ENCODE measurements at regions not wholly inside any gene's neighbourhood (a gene's known extent, or its start where the extent isn't known, plus 50 kb on each side); places are given as distances from the start of the nearest gene placed in this dataset.

DNA sequence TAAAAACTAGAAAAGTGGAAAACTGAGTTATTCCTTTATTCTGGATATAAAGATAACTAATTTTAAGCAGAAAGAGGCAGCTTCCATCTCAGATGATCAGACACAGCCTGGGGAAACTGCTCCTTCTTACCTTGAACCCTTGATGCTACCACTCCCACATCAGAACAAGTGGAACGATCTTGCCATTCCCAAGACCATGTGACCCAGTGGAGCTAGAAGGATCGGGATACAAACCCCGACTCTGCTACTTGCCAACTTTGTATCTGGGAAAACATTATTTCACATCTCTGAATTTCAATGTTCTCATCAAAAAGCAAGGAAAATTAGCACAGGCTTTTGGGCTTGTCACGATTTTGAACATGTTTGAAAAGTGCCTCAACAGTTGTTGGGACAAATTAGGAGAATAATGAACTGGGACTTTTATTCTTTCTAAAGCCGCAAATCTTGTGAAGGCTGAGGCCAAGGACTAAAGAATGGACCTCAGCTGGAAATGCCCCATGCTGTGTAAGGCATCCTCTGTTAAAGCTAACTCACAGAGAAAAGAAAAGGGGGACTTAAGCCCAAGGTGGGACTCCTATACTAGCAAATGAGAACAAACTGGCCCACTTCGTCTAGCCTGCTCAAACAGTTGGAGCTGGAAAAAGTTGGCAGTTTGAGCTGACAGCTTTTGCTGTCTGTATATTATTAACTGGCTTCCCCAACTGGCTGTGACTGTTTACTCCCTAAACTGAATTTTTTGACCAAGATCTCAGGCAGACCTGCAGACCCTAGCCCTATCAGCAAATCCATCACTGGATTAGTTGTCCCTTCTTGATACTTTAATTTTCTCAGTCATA is 552.3 kb downstream of the EFNA5 start:
- H3K9me3 ChIP-seq (ENCODE audit: control insufficient read depth in 4 of 4, low read length in 3 of 4), result no peaks in the 10 kb centered on the region
- H3K4me1 ChIP-seq (ENCODE audit: control insufficient read depth in 4 of 4, insufficient read depth in 4 of 4, low read length in 3 of 4), result no peaks in the 10 kb centered on the region
- 50% methylated on average over 6 of the region's 6 CpGs for WGBS
- H3K9ac ChIP-seq (ENCODE audit: low read depth in 1 of 2, low read length in 2 of 2), result no peak overlapping the region
- DNase-seq (ENCODE audit: low spot score), result no peak
- no peak overlapping the region for H3K27ac ChIP-seq (ENCODE audit: low read depth in 1 of 2, low read length in 2 of 2)
- H3K36me3 ChIP-seq (ENCODE audit: control insufficient read depth in 4 of 4, insufficient read depth in 3 of 4, low read depth in 1 of 4, low read length in 3 of 4), result no peaks in the 10 kb centered on the region
- no peak overlapping the region for H3K4me3 ChIP-seq (ENCODE audit: low read depth in 1 of 3, low read length in 3 of 3)
- TF ChIP-seq FOXA2 (IDR thresholded peaks at IDR 0.05) (no peak), EGR1 (IDR thresholded peaks at IDR 0.05; ENCODE audit: low read depth in 2 of 2) (no peak), RAD21 (IDR thresholded peaks at IDR 0.05) (no peak), NR2F2 (IDR thresholded peaks at IDR 0.05) (no peak), HNF4A (conservative IDR thresholded peaks at IDR 0.05) (no peak), TAF1 (conservative IDR thresholded peaks at IDR 0.05) (no peak), JUND (IDR thresholded peaks at IDR 0.05) (no peak)
- TF ChIP-seq, protein P1, sequence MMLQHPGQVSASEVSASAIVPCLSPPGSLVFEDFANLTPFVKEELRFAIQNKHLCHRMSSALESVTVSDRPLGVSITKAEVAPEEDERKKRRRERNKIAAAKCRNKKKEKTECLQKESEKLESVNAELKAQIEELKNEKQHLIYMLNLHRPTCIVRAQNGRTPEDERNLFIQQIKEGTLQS (IDR thresholded peaks at IDR 0.05), result no peak
- TF ChIP-seq, protein P2, sequence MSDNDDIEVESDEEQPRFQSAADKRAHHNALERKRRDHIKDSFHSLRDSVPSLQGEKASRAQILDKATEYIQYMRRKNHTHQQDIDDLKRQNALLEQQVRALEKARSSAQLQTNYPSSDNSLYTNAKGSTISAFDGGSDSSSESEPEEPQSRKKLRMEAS (IDR thresholded peaks at IDR 0.05), result no peak
- TF ChIP-seq, protein P3, sequence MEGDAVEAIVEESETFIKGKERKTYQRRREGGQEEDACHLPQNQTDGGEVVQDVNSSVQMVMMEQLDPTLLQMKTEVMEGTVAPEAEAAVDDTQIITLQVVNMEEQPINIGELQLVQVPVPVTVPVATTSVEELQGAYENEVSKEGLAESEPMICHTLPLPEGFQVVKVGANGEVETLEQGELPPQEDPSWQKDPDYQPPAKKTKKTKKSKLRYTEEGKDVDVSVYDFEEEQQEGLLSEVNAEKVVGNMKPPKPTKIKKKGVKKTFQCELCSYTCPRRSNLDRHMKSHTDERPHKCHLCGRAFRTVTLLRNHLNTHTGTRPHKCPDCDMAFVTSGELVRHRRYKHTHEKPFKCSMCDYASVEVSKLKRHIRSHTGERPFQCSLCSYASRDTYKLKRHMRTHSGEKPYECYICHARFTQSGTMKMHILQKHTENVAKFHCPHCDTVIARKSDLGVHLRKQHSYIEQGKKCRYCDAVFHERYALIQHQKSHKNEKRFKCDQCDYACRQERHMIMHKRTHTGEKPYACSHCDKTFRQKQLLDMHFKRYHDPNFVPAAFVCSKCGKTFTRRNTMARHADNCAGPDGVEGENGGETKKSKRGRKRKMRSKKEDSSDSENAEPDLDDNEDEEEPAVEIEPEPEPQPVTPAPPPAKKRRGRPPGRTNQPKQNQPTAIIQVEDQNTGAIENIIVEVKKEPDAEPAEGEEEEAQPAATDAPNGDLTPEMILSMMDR (IDR thresholded peaks at IDR 0.05; ENCODE audit: low read depth, low read length, missing input control), result no peak
- TF ChIP-seq, protein P4, sequence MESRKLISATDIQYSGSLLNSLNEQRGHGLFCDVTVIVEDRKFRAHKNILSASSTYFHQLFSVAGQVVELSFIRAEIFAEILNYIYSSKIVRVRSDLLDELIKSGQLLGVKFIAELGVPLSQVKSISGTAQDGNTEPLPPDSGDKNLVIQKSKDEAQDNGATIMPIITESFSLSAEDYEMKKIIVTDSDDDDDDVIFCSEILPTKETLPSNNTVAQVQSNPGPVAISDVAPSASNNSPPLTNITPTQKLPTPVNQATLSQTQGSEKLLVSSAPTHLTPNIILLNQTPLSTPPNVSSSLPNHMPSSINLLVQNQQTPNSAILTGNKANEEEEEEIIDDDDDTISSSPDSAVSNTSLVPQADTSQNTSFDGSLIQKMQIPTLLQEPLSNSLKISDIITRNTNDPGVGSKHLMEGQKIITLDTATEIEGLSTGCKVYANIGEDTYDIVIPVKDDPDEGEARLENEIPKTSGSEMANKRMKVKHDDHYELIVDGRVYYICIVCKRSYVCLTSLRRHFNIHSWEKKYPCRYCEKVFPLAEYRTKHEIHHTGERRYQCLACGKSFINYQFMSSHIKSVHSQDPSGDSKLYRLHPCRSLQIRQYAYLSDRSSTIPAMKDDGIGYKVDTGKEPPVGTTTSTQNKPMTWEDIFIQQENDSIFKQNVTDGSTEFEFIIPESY (IDR thresholded peaks at IDR 0.05), result no peak
- H3K27me3 ChIP-seq (ENCODE audit: control insufficient read depth in 4 of 4, insufficient read depth in 4 of 4, low read length in 3 of 4), result peaks cover 0 to 2% (median 0%) of the 10 kb centered on the region in 4 donors

DNA sequence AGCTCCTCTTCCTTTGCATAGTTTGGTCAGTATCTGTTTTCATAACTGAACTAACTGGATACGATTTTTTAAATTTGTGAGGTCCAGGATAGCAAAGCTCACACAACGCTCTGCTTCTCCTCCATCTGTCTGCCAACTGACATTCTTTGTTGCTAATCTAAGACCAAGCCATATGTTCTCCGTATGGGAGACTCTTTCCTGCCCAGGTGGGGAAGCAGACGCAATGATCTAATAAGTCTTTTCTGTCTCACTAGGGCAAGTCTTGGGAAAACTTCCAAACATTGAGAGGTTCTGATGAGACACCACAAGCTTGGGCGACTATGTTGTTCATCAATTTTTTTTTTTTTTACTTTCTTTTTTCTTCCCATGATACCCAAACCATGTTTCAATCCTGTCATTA is 558.5 kb downstream of the EFNA5 start:
- H3K27ac ChIP-seq (ENCODE audit: low read depth in 1 of 2, low read length in 2 of 2), result no peak overlapping the region
- TF ChIP-seq RAD21 (IDR thresholded peaks at IDR 0.05) (no peak), TAF1 (conservative IDR thresholded peaks at IDR 0.05) (no peak), RXRA (IDR thresholded peaks at IDR 0.05) (no peak), NR2F2 (IDR thresholded peaks at IDR 0.05) (no peak)
- TF ChIP-seq, protein P5, sequence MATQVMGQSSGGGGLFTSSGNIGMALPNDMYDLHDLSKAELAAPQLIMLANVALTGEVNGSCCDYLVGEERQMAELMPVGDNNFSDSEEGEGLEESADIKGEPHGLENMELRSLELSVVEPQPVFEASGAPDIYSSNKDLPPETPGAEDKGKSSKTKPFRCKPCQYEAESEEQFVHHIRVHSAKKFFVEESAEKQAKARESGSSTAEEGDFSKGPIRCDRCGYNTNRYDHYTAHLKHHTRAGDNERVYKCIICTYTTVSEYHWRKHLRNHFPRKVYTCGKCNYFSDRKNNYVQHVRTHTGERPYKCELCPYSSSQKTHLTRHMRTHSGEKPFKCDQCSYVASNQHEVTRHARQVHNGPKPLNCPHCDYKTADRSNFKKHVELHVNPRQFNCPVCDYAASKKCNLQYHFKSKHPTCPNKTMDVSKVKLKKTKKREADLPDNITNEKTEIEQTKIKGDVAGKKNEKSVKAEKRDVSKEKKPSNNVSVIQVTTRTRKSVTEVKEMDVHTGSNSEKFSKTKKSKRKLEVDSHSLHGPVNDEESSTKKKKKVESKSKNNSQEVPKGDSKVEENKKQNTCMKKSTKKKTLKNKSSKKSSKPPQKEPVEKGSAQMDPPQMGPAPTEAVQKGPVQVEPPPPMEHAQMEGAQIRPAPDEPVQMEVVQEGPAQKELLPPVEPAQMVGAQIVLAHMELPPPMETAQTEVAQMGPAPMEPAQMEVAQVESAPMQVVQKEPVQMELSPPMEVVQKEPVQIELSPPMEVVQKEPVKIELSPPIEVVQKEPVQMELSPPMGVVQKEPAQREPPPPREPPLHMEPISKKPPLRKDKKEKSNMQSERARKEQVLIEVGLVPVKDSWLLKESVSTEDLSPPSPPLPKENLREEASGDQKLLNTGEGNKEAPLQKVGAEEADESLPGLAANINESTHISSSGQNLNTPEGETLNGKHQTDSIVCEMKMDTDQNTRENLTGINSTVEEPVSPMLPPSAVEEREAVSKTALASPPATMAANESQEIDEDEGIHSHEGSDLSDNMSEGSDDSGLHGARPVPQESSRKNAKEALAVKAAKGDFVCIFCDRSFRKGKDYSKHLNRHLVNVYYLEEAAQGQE (IDR thresholded peaks at IDR 0.05), result no peak
- H3K9me3 ChIP-seq (ENCODE audit: control insufficient read depth in 4 of 4, low read length in 3 of 4), result no peaks in the 10 kb centered on the region
- H3K9ac ChIP-seq (ENCODE audit: low read depth in 1 of 2, low read length in 2 of 2), result no peak overlapping the region
- H3K36me3 ChIP-seq (ENCODE audit: control insufficient read depth in 4 of 4, insufficient read depth in 3 of 4, low read depth in 1 of 4, low read length in 3 of 4), result no peaks in the 10 kb centered on the region
- 76% methylated on average over 5 of the region's 5 CpGs for WGBS
- no peaks in the 10 kb centered on the region for H3K4me1 ChIP-seq (ENCODE audit: control insufficient read depth in 4 of 4, insufficient read depth in 4 of 4, low read length in 3 of 4)
- H3K27me3 ChIP-seq (ENCODE audit: control insufficient read depth in 4 of 4, insufficient read depth in 4 of 4, low read length in 3 of 4), result peaks cover 0 to 2% (median 0%) of the 10 kb centered on the region in 4 donors
- H3K4me3 ChIP-seq (ENCODE audit: low read depth in 1 of 3, low read length in 3 of 3), result no peak overlapping the region
- no peak for DNase-seq (ENCODE audit: low spot score)

Measured in liver (tissue), 8 donors.